ENCODE measurements at regions not wholly inside any gene's neighbourhood (a gene's known extent, or its start where the extent isn't known, plus 50 kb on each side); places are given as distances from the start of the nearest gene placed in this dataset.

DNA sequence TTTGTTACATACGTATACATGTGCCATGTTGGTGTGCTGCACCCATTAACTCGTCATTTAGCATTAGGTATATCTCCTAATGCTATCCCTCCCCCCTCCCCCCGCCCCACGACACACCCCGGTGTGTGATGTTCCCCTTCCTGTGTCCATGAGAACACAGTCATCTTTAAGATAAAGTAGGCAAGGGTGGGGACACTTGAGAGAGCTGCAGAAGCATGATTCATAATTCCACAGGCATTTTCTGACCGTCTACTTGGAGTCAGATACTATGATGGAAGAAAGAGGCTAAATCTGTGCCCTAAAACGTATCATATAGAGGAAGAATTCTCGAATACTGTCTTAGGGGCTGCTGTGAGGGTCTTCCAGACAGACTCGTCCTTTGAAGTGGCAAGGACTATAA lies 145.9 kb upstream of the VASH1 start:
- peaks cover 20% of the 10 kb centered on the region for H3K27me3 ChIP-seq (ENCODE audit: insufficient read depth, low read length)
- H3K9me3 ChIP-seq (ENCODE audit: control insufficient read depth in 1 of 2, insufficient read depth in 1 of 2, low read depth in 1 of 2, low read length in 2 of 2), result no peaks in the 10 kb centered on the region
- H2AFZ ChIP-seq (ENCODE audit: low read depth, low read length, poor library complexity, severe bottlenecking), result no peak overlapping the region
- H4K20me1 ChIP-seq (ENCODE audit: insufficient read depth), result no peaks in the 10 kb centered on the region
- ChIA-PET CTCF (no interaction called here), POLR2A (no interaction called here), RAD21 (ENCODE audit: low non-redundant PET in 1 of 2, low total read pairs in 2 of 2, uncharacterized antibody in 2 of 2, unreplicated experiment in 2 of 2) (no interaction called here)
- ATAC-seq (no peak), DNase-seq (ENCODE audit: low read depth, low spot score) (no peak)
- intact Hi-C loops (cut with micrococcal nuclease), result no loop called here
- no peaks in the 10 kb centered on the region for H3K4me1 ChIP-seq (ENCODE audit: control insufficient read depth in 1 of 2, insufficient read depth in 2 of 2, low read length in 2 of 2)
- no peaks in the 10 kb centered on the region for H3K9me2 ChIP-seq (ENCODE audit: insufficient read depth)
- H3K79me2 ChIP-seq (ENCODE audit: insufficient read depth, low read length), result no peaks in the 10 kb centered on the region
- H3K4me2 ChIP-seq (ENCODE audit: low read length), result peak overlapping the region; percentile 16
- no peaks in the 10 kb centered on the region for H3K36me3 ChIP-seq (ENCODE audit: control insufficient read depth in 1 of 2, insufficient read depth in 2 of 2, low read length in 2 of 2)
- TF ChIP-seq CTCF (IDR thresholded peaks at IDR 0.05 in 2 of 3, conservative IDR thresholded peaks at IDR 0.05 in 1 of 3; ENCODE audit: borderline replicate concordance in 1 of 3, insufficient read depth in 1 of 3, low read depth in 2 of 3, low read length in 2 of 3), result no peak
- no peak for TF ChIP-seq ZFX (IDR thresholded peaks at IDR 0.05)
- TF ChIP-seq, protein P1, sequence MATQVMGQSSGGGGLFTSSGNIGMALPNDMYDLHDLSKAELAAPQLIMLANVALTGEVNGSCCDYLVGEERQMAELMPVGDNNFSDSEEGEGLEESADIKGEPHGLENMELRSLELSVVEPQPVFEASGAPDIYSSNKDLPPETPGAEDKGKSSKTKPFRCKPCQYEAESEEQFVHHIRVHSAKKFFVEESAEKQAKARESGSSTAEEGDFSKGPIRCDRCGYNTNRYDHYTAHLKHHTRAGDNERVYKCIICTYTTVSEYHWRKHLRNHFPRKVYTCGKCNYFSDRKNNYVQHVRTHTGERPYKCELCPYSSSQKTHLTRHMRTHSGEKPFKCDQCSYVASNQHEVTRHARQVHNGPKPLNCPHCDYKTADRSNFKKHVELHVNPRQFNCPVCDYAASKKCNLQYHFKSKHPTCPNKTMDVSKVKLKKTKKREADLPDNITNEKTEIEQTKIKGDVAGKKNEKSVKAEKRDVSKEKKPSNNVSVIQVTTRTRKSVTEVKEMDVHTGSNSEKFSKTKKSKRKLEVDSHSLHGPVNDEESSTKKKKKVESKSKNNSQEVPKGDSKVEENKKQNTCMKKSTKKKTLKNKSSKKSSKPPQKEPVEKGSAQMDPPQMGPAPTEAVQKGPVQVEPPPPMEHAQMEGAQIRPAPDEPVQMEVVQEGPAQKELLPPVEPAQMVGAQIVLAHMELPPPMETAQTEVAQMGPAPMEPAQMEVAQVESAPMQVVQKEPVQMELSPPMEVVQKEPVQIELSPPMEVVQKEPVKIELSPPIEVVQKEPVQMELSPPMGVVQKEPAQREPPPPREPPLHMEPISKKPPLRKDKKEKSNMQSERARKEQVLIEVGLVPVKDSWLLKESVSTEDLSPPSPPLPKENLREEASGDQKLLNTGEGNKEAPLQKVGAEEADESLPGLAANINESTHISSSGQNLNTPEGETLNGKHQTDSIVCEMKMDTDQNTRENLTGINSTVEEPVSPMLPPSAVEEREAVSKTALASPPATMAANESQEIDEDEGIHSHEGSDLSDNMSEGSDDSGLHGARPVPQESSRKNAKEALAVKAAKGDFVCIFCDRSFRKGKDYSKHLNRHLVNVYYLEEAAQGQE (IDR thresholded peaks at IDR 0.05; ENCODE audit: low read depth), result no peak
- H3K4me3 ChIP-seq (replicated peaks in 1 of 2; ENCODE audit: low read depth in 1 of 2, low read length in 2 of 2), result no peak overlapping the region
- H3K9ac ChIP-seq (ENCODE audit: low read length), result no peak overlapping the region
- BruUV-seq (replicated peaks), result no TSS peak
- no peak overlapping the region for H3K27ac ChIP-seq (ENCODE audit: low read depth, low read length)

DNA sequence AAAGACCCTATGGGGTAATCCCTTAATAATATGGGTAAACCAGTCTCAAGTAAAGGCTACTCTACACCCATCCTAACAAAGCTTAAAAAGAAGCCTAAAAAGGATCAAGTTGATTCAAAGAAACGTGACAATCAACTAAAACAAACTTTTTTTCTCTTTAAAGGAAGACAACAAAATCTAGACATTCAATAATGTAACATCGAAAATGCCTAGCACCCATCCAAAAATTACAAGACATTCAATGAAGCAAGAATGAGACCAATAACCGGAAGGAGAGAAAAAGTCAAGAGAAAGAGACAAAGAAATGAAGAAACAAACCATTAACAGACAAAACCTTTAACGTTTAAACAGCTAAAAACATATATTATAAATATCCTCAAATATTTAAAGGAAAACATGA lies 143.8 kb upstream of the VASH1 start:
- no peak overlapping the region for H3K4me2 ChIP-seq (ENCODE audit: low read length)
- no peaks in the 10 kb centered on the region for H3K79me2 ChIP-seq (ENCODE audit: insufficient read depth, low read length)
- H3K36me3 ChIP-seq (ENCODE audit: control insufficient read depth in 1 of 2, insufficient read depth in 2 of 2, low read length in 2 of 2), result no peaks in the 10 kb centered on the region
- no TSS peak for BruUV-seq (replicated peaks)
- RAD21 ChIA-PET (ENCODE audit: low non-redundant PET in 1 of 2, low total read pairs in 2 of 2, uncharacterized antibody in 2 of 2, unreplicated experiment in 2 of 2), result no interaction called here
- no peaks in the 10 kb centered on the region for H3K4me1 ChIP-seq (ENCODE audit: control insufficient read depth in 1 of 2, insufficient read depth in 2 of 2, low read length in 2 of 2)
- intact Hi-C loops (cut with micrococcal nuclease), result no loop called here
- no peaks in the 10 kb centered on the region for H3K9me2 ChIP-seq (ENCODE audit: insufficient read depth)
- no peaks in the 10 kb centered on the region for H4K20me1 ChIP-seq (ENCODE audit: insufficient read depth)
- no peak for DNase-seq (ENCODE audit: low read depth, low spot score)
- CTCF ChIA-PET, result no interaction called here
- H2AFZ ChIP-seq (ENCODE audit: low read depth, low read length, poor library complexity, severe bottlenecking), result no peak overlapping the region
- H3K9ac ChIP-seq (ENCODE audit: low read length), result no peak overlapping the region
- no peak overlapping the region for H3K4me3 ChIP-seq (replicated peaks in 1 of 2; ENCODE audit: low read depth in 1 of 2, low read length in 2 of 2)
- H3K27me3 ChIP-seq (ENCODE audit: insufficient read depth, low read length), result peaks cover 39% of the 10 kb centered on the region
- POLR2A ChIA-PET, result no interaction called here
- no peak overlapping the region for H3K27ac ChIP-seq (ENCODE audit: low read depth, low read length)
- no peaks in the 10 kb centered on the region for H3K9me3 ChIP-seq (ENCODE audit: control insufficient read depth in 1 of 2, insufficient read depth in 1 of 2, low read depth in 1 of 2, low read length in 2 of 2)
- no peak for TF ChIP-seq SIN3A (IDR thresholded peaks at IDR 0.05; ENCODE audit: low read depth)
- no peak for TF ChIP-seq EGR1 (IDR thresholded peaks at IDR 0.05; ENCODE audit: low read depth)
- TF ChIP-seq POLR2AphosphoS5 (IDR thresholded peaks at IDR 0.05; ENCODE audit: low read depth, low read length), result no peak
- no peak for TF ChIP-seq SRF (IDR thresholded peaks at IDR 0.05; ENCODE audit: low read depth)
- no peak for TF ChIP-seq FOSL1 (IDR thresholded peaks at IDR 0.05; ENCODE audit: low read depth)
- no peak for TF ChIP-seq SP1 (IDR thresholded peaks at IDR 0.05; ENCODE audit: low read depth)
- no peak for TF ChIP-seq RAD21 (IDR thresholded peaks at IDR 0.05; ENCODE audit: low read depth)
- TF ChIP-seq CEBPB (IDR thresholded peaks at IDR 0.05; ENCODE audit: low read depth), result no peak
- no peak for ATAC-seq
